Stimulated activated CD4-positive, alpha-beta T cell treated with anti-CD3 and anti-CD28 coated beads, Interleukin-15, amount 100 ng/mL, for 24 hours (primary cell): ENCODE measurements at regions not wholly inside any gene's neighbourhood (a gene's known extent, or its start where the extent isn't known, plus 50 kb on each side); places are given as distances from the start of the nearest gene placed in this dataset.

ENCODE experiments used
- DNase-seq: peaks from one replicate; pipeline ENCODE4 v3.0.0-alpha.2; 2020

GRCh38 chr14:85442996-85443395 is 86.9 kb upstream of the FLRT2 start:
- no peak for DNase-seq

- DNase-seq, result no peak
Observed at GRCh38 chr14:85444635-85445034, 85.3 kb upstream of the FLRT2 start.

GRCh38 chr14:85445151-85445795 is 84.7 kb upstream of the FLRT2 start:
- no peak for DNase-seq

- no peak for DNase-seq
Observed at GRCh38 chr14:85447883-85448282, 82.1 kb upstream of the FLRT2 start.

- no peak for DNase-seq
Observed at GRCh38 chr14:85451421-85451820, 78.5 kb upstream of the FLRT2 start.

- no peak for DNase-seq
Observed at GRCh38 chr14:85453401-85454225, 76.3 kb upstream of the FLRT2 start.

GRCh38 chr14:85454226-85454813 is 75.6 kb upstream of the FLRT2 start:
- DNase-seq, result no peak

- DNase-seq, result no peak
Observed at GRCh38 chr14:85459361-85460000, 70.5 kb upstream of the FLRT2 start.

- no peak for DNase-seq
Observed at GRCh38 chr14:85461432-85462133, 68.4 kb upstream of the FLRT2 start.

- no peak for DNase-seq
Observed at GRCh38 chr14:85463512-85463911, 66.4 kb upstream of the FLRT2 start.

- DNase-seq, result no peak
Observed at GRCh38 chr14:85464135-85464895, 65.6 kb upstream of the FLRT2 start.

GRCh38 chr14:85466678-85467077 is 63.3 kb upstream of the FLRT2 start:
- no peak for DNase-seq

GRCh38 chr14:85468816-85469215 is 61.1 kb upstream of the FLRT2 start:
- DNase-seq, result no peak

GRCh38 chr14:85471156-85471555 is 58.8 kb upstream of the FLRT2 start:
- DNase-seq, result no peak

GRCh38 chr14:85471744-85472143 is 58.2 kb upstream of the FLRT2 start:
- DNase-seq, result no peak

GRCh38 chr14:85474431-85474830 is 55.5 kb upstream of the FLRT2 start:
- no peak for DNase-seq

- no peak for DNase-seq
Observed at GRCh38 chr14:85475113-85475512, 54.8 kb upstream of the FLRT2 start.

GRCh38 chr14:85479306-85479705 is 50.6 kb upstream of the FLRT2 start:
- no peak for DNase-seq

- no peak for DNase-seq
Observed at GRCh38 chr14:85479771-85480170, 50.2 kb upstream of the FLRT2 start.
